Colon (tissue), 2 donors: ENCODE measurements at regions not wholly inside any gene's neighbourhood (a gene's known extent, or its start where the extent isn't known, plus 50 kb on each side); places are given as distances from the start of the nearest gene placed in this dataset.

ENCODE experiments used
- FAIRE-seq: peaks from 2 replicates; lab custom pipeline; 2012; peaks lifted over from hg19 to GRCh38; lab: Jason Lieb, UNC
- donor health status: control.
- donor health status: control.

DNA sequence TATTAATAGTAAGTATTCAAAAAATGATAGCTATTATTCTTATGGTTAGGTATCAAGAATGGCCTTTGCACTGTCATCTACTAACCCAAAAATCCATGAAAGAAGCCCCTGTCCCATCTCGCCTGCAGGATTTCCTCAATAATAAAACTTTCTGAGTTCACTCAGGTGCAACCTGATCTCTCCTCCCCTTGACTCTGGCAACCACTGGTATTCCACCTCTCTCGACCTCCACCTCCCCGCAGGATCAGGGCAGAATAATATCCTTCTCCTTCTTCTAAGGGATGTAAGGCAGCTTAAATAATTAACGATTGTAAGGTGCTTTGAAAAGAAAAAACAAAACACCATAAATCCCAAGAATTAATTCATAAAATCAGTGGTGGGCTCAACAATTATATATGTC, 359.3 kb downstream of the PLPP3 start:
- FAIRE-seq, result no peak

GRCh38 chr1:56218023-56218422, 361.3 kb downstream of the PLPP3 start:
- no peak for FAIRE-seq

DNA sequence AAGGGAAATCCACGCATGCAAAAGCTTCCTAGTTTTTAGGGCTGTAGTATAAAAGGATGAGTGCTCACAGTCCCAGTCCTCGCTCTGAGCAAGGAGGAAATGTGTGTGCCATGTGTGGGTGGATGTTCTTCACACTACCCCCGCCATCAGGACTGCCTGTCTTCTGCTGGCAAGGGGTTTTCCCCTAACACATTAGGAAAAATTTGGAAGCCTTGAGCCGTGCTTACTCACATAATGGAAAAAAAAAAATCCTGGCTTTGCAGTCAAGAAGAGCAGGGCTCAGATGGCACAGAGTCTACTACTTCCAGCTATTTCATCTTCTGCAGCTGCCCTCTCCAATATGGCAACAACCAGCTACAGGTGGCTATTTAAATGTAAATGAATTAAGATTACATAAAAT, 363.1 kb downstream of the PLPP3 start:
- FAIRE-seq, result no peak

DNA sequence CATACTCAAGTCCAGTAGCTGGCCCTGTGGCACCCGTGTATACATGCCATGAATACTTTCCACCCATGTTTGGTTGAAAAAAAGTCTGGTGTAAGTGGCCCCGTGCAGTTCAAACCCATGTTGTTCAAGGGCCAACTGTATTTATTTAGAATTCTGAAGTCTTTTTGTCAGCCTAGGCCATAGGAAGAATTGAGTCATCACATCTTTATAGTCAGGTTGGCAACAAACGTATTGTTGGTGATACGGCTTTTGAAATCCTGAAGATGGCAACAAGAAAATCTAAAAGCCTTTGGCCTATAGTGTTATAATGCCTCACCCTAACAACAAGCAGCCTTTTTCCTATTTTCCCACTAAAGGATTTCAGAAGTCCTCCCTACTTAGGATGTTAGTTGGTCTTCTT, 363.6 kb downstream of the PLPP3 start:
- no peak for FAIRE-seq

- no peak for FAIRE-seq
Measured at GRCh38 chr1:56215086-56215485, 364.3 kb downstream of the PLPP3 start.

GRCh38 chr1:56213068-56213467, 366.3 kb downstream of the PLPP3 start:
- no peak for FAIRE-seq

GRCh38 chr1:56212143-56212542, 367.2 kb downstream of the PLPP3 start:
- no peak for FAIRE-seq

DNA sequence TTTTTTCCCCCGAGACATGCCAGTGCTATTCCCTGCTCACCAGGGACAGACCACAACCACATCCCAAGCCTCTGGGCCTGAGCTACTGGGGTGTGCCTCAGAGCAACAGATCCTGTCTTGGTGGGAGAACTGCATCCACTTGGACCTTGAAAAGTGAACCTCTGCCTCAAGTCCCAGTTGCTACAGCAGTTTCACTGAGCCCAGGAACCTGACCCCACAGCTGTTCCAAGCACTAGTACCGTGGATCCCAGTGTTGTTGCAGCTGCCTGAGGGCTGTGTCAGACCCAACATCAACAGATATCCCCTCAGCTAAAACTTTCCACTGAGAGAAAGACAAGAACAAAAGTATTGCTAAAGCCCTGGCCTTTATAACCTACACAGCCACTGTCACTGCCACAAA, 373.0 kb downstream of the PLPP3 start:
- no peak for FAIRE-seq

GRCh38 chr1:56204206-56204605, 375.2 kb downstream of the PLPP3 start:
- no peak for FAIRE-seq

GRCh38 chr1:56202796-56203492, 376.4 kb downstream of the PLPP3 start:
- no peak for FAIRE-seq

DNA sequence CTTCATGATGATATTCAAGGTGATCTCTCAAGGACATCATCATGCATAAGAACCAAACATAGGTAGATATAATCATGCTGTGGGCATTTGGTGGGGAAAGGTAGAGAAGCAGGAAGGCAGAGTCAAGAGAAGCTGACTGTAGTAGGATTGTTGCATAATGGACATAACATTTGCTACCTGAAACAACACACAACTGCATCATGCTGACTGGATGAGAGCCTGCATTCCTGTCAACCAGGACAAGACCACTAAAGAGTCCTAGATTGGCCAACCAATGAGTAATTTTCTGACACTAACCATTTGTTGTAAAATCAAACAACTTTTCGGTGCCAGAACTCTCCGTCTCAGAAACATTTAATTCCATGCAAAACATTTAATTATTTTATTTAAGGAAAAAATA, 377.2 kb downstream of the PLPP3 start:
- no peak for FAIRE-seq

- FAIRE-seq, result no peak
Measured at GRCh38 chr1:56200896-56201295, 378.5 kb downstream of the PLPP3 start.

DNA sequence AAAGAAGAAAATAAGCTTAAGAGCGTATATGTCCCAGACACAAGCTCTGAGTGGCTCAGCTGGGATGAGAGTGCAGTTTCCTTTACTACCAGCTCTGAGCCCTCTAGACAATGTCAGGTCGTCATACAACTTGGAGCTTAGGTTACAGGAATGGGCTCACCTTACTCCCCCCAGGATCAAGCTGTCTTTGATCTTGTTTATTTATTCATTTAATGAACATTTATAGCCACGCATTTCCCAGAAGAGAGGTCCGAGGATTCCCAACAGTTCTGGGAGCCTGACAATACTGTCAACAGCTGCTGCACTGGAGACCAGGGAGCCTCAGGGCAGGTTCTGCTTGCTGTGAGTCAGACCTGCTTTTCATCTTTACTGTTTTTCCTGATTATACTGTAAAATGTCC, 378.9 kb downstream of the PLPP3 start:
- no peak for FAIRE-seq

- no peak for FAIRE-seq
Measured at GRCh38 chr1:56199956-56200355, 379.4 kb downstream of the PLPP3 start.

GRCh38 chr1:56199061-56199460, 380.3 kb downstream of the PLPP3 start:
- FAIRE-seq, result no peak

DNA sequence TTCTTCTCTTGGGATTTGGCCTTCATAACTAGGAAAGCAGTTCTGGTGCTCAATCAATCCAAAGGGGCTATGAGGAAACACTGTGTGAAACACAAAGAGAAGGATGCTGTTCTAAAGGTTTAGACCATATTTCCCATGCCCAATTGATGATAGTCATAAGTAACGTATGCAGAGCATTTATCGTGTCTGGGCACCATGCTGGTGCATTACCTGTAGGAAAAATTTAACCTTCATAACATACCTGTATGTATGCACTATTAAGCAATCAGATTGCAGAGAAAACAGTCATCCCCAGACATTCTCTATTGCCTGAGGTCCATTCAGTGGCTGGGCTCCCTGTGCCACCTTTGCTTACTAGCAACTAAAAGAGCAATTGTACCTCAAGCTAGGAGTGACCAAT, 381.4 kb downstream of the PLPP3 start:
- FAIRE-seq, result no peak

- no peak for FAIRE-seq
Measured at GRCh38 chr1:56196839-56197238, 382.5 kb downstream of the PLPP3 start.

- FAIRE-seq, result no peak
Measured at GRCh38 chr1:56194701-56195300, 384.6 kb downstream of the PLPP3 start.

GRCh38 chr1:56193656-56194055, 385.7 kb downstream of the PLPP3 start:
- FAIRE-seq, result no peak

GRCh38 chr1:56191369-56191768, 388.0 kb downstream of the PLPP3 start:
- no peak for FAIRE-seq

GRCh38 chr1:56190806-56191365, 388.5 kb downstream of the PLPP3 start:
- no peak for FAIRE-seq

DNA sequence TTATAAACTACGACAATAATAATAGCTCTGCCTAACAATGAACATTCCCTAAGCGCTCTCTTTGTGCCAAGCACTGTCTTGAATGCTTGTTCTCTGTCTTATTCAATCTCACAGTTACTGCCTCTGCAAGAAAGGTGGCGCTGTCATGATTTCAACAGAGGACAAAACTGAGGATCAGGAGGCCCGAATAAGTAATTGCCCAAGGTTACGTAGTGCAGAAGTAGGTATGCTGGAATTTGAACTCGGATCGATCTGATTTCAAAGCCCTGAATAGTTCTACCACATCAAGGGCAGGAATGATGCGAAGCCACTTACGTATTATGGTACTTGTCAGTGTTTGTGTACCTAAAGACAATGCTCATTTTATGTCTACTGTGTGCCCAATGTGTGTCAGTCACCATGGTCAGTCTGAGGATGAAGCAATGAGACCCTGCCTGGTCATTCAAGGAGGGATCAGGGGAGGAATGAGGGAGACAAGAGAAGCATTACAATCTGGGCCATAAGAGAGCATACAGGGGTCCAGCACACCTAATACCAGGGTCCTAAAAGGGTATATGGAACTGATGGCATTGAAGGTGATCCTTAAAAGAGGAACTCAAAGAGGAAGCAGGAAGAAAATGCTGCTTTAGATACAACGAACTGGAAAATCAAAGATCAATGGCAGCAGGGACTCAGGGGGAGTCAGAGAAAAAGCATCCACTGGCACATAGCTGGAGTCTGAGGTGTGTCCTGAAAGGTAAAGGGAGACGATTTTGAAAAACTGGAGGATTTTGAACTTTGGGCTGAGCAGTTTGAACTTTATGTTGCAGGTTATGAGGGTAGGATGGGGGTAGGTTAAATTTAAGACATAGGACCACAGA, 389.2 kb downstream of the PLPP3 start:
- no peak for FAIRE-seq

- FAIRE-seq, result no peak
Measured at GRCh38 chr1:56189454-56189853, 389.9 kb downstream of the PLPP3 start.
